NCI-H2227 (cell line): ENCODE measurements at regions not wholly inside any gene's neighbourhood (a gene's known extent, or its start where the extent isn't known, plus 50 kb on each side); places are given as distances from the start of the nearest gene placed in this dataset.

Source experiments
- DNase-seq: peaks from one replicate; lab custom pipeline; 2025; ENCODE audit not compliant: unreplicated experiment; lab: John Stamatoyannopoulos, UW

GRCh38 chr15:55031727-55032126 is 165.0 kb downstream of the RSL24D1 start:
- DNase-seq = no peak

DNA sequence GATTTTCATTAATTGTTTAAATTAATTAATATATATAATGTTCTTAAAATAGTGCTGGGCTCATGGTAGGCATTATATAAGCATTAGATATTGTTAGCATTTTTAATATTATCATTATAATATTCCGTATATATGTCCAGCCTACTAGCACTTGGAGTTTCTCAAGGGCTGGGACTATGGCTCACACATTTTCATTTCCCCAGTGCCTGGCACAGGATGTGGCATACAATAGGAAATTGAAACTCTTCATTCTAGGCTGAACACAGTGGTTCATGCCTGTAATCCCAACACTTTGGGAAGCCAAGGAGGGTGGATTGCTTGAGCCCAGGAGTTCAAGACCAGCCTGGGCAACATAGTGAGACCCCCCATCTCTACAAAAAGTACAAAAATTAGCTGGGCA is 170.4 kb downstream of the RSL24D1 start:
- no peak for DNase-seq

DNA sequence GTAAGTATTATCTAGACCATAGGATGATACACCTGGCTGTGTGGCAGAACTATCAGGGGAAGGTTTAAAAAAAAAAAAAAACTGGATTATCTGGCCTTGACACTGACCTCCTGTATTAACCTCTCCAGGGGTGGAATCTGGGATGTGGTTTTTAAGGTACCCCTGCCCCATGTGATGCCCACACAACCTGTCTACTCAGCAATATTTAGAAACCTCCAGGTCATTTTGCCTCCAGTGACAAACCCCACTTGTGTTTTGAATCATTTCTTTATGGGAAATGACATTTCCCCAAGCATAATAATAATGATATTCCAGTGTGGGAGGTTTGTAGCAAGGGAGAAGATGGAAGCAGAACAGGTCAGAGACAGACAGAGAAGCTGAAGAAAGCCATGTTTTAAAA is 179.1 kb downstream of the RSL24D1 start:
- no peak for DNase-seq

DNA sequence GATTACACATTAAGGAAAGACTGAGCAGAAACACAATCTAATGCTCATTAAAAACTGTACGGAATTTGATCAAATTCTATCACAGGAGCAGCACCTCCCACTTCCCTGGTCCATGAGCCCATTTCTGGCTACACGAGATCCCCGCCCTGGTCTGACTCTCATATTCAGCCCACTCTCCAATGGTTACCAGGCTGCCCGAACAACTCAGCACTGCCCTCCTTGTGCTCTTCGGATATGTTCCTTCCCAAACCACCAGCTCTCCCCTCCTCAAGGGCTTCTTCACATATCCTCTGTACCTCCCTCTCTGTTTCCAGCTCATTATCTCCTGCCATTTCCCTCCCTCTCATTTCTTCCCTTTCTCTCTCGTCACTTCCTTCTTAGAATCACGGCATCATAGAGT is 180.5 kb downstream of the RSL24D1 start:
- DNase-seq = no peak

DNA sequence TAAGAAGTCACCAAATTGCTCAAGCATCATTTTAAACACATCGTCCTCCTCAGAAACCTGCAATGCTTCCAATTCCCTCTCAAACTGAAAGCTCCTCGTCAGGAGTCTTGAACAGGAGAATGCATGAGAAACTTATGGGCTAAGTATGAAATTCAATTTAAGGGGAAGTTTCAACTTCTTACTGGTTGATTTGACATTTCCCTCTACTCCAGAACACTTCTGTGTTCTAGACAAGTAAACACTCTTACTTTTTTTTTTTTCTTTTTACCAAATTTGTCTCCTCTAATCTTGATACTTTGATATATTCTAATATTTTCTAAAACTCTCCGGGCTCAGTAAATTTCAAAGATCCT is 181.7 kb downstream of the RSL24D1 start:
- DNase-seq = no peak

DNA sequence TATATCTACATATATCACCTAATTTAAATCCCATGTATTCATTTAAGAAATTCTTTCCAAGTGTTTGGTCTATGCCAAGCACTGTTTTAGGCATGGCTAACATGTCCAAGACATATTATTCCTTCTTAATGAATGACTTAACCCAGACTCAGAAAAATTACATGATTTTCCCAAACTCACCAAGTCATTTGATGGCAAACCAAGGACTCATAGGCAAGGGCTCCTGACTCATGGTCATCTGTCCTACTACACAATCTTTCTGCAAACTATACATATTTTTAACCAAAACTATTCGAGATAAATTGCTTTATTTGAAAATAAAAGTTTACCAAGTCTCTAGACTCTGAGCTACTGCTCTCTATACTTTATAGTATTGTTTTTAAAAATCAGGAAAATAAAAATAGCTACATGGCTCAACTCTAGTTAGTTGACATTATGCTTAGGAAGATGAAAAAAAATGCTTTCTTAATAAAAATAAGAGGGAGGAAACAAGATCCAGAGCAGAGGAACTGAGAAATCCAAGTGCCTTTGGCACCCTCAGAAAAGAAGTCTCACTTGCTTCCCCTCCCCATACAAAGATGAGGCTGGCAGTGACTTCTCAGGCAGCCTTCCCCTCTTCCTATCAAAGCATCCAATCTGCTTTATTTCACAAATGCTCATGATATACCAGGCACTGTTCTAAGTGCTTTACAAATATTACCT is 182.2 kb downstream of the RSL24D1 start:
- DNase-seq = no peak

- DNase-seq = no peak
These were observed 188.3 kb downstream of the RSL24D1 start for GRCh38 chr15:55008421-55008820.

GRCh38 chr15:55007561-55007960 is 189.2 kb downstream of the RSL24D1 start:
- no peak for DNase-seq

DNA sequence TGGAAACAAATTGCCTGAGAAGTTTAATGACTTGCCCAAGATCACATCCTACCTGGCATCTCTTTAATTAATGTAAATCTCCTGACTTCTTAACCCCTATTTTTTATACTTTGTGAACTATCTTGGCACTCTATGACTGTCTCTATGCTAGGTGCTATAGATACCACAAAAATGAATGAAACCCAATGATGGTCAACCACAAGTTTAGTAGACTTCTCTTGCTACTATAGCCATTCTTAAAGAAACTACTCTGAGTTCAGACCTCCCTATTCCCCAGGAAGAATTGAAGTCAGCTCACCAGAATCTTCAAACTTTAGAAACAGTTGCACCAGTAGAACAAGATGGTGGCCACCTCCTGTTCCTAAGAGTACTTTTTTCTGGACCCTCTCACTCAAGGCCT is 191.1 kb downstream of the RSL24D1 start:
- no peak for DNase-seq

GRCh38 chr15:55003965-55004873 is 192.5 kb downstream of the RSL24D1 start:
- no peak for DNase-seq

- DNase-seq = no peak
These were observed 198.1 kb downstream of the RSL24D1 start for GRCh38 chr15:54998661-54999060.

DNA sequence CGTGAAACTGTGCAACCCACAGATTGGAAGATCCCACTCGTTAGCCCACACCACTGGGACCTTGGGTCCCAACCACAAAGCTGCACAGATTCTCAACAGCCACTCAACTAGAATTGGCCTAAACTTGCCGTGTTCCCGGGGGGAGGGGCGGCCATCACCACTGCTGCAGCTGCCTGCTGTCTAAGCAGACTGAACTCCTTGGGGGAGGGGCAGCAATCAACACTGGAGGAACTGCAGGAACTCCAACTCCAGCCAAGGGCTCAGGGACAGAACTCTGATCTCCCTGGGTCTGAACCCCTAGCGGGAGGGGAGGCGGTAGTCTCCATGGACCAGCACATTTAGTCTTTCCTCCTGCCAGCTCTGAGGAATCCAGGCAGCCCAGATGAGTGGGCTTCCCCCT is 205.9 kb downstream of the RSL24D1 start:
- DNase-seq = no peak

- DNase-seq = no peak
These were observed 208.9 kb downstream of the RSL24D1 start for GRCh38 chr15:54987881-54988280.

- no peak for DNase-seq
These were observed 216.8 kb downstream of the RSL24D1 start for GRCh38 chr15:54979964-54980363.

- DNase-seq = no peak
These were observed 234.1 kb downstream of the RSL24D1 start for GRCh38 chr15:54962637-54963036.

DNA sequence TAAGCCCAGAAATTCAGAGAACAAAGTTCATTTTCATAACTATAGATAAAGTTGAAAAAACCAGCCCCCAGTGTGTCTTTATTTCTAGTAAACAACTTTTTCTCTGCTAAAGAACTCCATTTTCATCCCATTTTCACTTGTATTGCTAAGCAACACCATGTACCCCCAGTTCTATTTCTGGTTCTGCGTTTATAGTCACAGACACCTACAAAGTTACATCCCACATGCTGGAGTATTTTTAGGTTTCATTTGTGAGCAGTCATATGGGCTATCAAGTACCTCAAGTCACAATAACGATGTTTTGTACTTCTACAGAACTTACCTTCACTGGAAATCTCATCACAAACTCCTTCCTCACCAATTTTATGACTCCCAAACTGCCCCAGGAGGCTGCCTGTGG is 236.5 kb downstream of the RSL24D1 start:
- no peak for DNase-seq

- DNase-seq = no peak
These were observed 255.3 kb downstream of the RSL24D1 start for GRCh38 chr15:54941417-54941816.

DNA sequence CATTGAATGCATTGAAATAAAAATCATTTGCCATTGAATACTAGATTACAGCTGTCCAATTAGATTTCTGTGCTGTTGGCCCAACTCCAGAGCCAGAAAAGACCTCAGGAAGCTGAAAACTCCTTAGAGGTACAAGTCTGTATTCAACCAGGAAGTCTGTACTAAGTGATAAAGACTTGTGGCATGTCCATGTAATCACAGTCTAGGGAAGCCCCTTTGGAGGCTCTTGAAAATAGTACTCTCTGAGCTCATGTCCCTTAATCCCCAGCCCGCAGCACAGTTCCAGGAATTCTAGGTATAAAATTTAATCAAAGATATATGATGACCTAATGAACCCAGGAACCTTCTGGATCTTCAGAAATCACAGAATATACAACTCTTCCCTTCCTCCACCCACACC is 279.4 kb downstream of the RSL24D1 start:
- DNase-seq = no peak

DNA sequence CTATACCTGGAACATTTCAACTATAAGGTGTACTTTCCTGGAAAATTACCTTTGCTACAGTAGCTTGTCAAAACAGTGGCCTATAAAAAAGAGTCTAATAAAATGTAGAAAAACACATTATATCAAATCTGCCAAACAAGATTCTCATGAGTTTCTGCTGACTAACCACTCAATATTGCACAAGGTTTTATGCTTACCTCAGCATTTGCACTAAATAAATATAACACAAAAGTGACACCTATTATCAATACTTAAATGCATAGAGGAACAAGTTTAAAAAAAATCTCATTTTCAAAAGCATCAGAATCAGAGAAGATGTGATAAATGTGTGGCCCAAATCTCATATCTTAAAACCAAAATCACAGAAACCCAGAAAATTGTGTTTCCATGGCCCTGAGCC is 281.4 kb downstream of the RSL24D1 start:
- DNase-seq = no peak

DNA sequence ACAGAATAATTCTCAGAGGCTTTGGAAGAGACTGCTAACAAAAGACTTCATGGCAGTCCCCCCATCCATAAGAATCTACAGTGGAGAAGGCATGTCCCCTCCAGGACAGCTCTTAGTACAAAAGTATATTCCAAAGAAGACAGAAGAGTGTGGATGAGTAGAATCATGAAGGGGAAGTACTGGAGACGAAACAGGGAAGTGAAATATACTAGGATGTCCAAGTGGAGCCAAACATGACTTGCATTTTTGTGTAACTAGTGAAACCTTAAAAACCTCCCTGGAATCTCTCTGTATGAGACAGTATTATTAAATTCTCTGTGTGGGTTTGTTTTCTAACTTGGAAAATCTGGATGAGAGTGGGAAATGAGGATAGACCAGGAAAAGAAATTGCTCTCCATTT is 312.4 kb downstream of the RSL24D1 start:
- no peak for DNase-seq

- DNase-seq = no peak
These were observed 336.8 kb downstream of the RSL24D1 start for GRCh38 chr15:54859982-54860381.

- DNase-seq = no peak
These were observed 342.1 kb downstream of the RSL24D1 start for GRCh38 chr15:54854667-54855066.

DNA sequence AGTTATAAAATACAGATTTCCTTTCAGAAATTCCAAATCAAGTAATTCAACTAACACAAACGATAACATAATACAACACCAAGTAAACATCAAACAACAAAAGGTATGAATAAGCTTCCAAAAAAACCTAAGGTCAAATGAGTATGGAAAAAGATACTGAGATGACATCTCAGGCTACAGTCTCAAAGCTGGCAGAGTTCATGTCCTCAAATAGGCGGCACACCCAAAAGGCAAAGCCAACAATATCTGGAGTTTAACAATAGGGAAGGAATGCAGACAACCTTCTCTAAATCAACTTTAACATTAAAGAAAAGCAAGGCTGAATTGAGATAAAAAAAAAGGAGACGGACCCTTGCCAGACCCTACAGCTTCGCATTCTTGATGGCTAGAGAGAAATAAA is 346.6 kb downstream of the RSL24D1 start:
- no peak for DNase-seq
